Psoas muscle (tissue), 7 donors: ENCODE measurements at regions not wholly inside any gene's neighbourhood (a gene's known extent, or its start where the extent isn't known, plus 50 kb on each side); places are given as distances from the start of the nearest gene placed in this dataset.

Experiments used
- ATAC-seq, 4 donors: fragments of 200-7000 bp; cut with Tn5 transposase; one replicate each; pipeline ENCODE4 v1.9.1; 2020; ENCODE audit warnings: moderate library complexity in 3 of 4, mild to moderate bottlenecking in 2 of 4
- DNase-seq, 2 donors: peaks; one replicate each; pipeline ENCODE4 v3.0.0-alpha.2; 2020
- H3K27ac ChIP-seq: fragments of 200-600 bp; one replicate; pipeline ENCODE4 v1.8.0; 2022
- H3K27me3 ChIP-seq, 3 donors: fragments of 200-600 bp in 1 of 3; one replicate each; pipeline versions ENCODE4 v1.6.1 to v1.8.0; 2013 to 2022; ENCODE audit warnings: low read length in 2 of 3, mild to moderate bottlenecking in 2 of 3, moderate library complexity in 1 of 3; ENCODE audit not compliant: insufficient read depth in 3 of 3
- H3K36me3 ChIP-seq, 2 donors: fragments of 200-600 bp in 1 of 2; one replicate each; pipeline versions ENCODE4 v1.6.1 to v1.8.0; 2013 to 2022; ENCODE audit warnings: low read depth in 1 of 2, mild to moderate bottlenecking in 1 of 2, moderate library complexity in 1 of 2; ENCODE audit not compliant: insufficient read depth in 1 of 2
- H3K4me1 ChIP-seq: fragments of 200-600 bp; one replicate; pipeline ENCODE4 v1.8.0; 2022
- H3K4me3 ChIP-seq: fragments of 200-600 bp; one replicate; pipeline ENCODE4 v1.8.0; 2022; ENCODE audit warnings: mild to moderate bottlenecking
- H3K9me3 ChIP-seq: fragments of 200-600 bp; one replicate; pipeline ENCODE4 v1.8.0; 2022
- WGBS, 3 donors: extraction: QIAGEN DNeasy Blood & Tissue Kit; methylation state at CpG; one replicate each; pipeline versions ENCODE4 v1.1.6 to v1.1.7; 2013; 5-methylcytosine and 5-hydroxymethylcytosine counted together
- intact Hi-C, 2 donors: fragments of 100-400 bp; cut with DNase I; formaldehyde crosslinking; loops; one replicate each; pipeline versions ENCODE4 v1.11.0 to v1.14.2; 2022
- TF ChIP-seq, protein P1 (sequence below): fragments of 200-600 bp; IDR thresholded peaks from one replicate; pipeline ENCODE4 v1.8.0; 2022; ENCODE audit warnings: antibody characterized with exemption
- donor health status: healthy with polysubstance abuse.
- donor health status: DM: no; HTN: no; CAD: no; lungs with moderate emphysema.
- donor health status: Bipolar disorder and iron deficiency.
- donor health status: healthy.
- donor health status: DM: yes; HTN: yes; CAD: no.
- donor health status: DM: no; HTN: no; CAD: no.
- donor health status: DM: yes; HTN: yes; CAD: no.

DNA sequence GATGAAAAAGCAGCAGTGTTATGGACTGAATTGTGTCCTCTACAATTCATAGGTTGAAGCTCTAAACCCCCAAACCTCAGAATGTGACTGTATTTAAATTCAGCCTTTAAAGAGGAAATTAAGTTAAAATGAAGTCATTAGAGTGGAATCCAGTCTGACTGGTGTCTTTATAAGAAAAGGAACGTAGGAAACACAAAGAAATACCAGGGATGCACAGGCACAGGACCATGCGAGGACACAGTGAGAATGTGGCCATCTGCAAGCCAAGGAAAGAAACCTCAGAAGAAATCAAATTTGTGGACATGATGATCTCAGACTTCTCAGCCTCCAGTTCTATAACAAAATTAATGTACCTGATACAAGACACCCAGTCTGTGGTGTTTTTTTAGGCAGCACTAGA is 971.2 kb upstream of the CDH9 start:
- Histone ChIP-seq H3K27ac (no peak overlapping the region), H3K36me3 (no peaks in the 10 kb centered on the region), H3K9me3 (peaks cover 11% of the 10 kb centered on the region), H3K4me1 (no peaks in the 10 kb centered on the region), H3K27me3 (no peaks in the 10 kb centered on the region), H3K4me3 (no peak overlapping the region)
- intact Hi-C loops = no loop called here
- no peak for ATAC-seq
- no peak for DNase-seq
- TF ChIP-seq, protein P1, sequence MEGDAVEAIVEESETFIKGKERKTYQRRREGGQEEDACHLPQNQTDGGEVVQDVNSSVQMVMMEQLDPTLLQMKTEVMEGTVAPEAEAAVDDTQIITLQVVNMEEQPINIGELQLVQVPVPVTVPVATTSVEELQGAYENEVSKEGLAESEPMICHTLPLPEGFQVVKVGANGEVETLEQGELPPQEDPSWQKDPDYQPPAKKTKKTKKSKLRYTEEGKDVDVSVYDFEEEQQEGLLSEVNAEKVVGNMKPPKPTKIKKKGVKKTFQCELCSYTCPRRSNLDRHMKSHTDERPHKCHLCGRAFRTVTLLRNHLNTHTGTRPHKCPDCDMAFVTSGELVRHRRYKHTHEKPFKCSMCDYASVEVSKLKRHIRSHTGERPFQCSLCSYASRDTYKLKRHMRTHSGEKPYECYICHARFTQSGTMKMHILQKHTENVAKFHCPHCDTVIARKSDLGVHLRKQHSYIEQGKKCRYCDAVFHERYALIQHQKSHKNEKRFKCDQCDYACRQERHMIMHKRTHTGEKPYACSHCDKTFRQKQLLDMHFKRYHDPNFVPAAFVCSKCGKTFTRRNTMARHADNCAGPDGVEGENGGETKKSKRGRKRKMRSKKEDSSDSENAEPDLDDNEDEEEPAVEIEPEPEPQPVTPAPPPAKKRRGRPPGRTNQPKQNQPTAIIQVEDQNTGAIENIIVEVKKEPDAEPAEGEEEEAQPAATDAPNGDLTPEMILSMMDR = no peak
- 53 to 63% (median 61%) methylated on average over 2 of the region's 2 CpGs for whole genome bisulfite sequencing, 3 donors

DNA sequence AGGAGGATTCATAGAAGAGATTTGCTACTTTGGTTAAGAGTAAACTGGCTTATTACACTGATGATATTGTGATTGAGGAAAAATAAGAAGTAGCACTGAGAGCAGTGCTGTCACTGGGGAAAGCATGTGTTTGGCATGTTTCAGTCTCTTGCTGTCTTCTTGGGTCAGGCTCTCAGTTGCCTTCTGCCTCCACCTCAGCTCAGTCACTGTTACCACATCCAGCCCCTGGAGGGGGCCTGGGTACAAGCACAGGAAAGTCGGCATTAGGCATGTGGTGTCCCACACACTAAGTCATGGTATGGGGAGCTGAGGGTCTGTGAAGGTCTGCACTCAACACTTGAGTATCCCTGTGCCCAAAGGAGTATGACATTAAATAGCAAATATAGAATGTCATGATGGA is 958.3 kb upstream of the CDH9 start:
- H3K4me3 ChIP-seq = no peak overlapping the region
- WGBS, 3 donors = 0% methylated on average over 1 of the region's 1 CpG
- intact Hi-C loops = no loop called here
- TF ChIP-seq, protein P1 = no peak
- no peak overlapping the region for H3K27ac ChIP-seq
- no peaks in the 10 kb centered on the region for H3K36me3 ChIP-seq
- ATAC-seq (no peak), DNase-seq (no peak)
- H3K27me3 ChIP-seq = no peaks in the 10 kb centered on the region
- H3K9me3 ChIP-seq = no peaks in the 10 kb centered on the region
- no peaks in the 10 kb centered on the region for H3K4me1 ChIP-seq

DNA sequence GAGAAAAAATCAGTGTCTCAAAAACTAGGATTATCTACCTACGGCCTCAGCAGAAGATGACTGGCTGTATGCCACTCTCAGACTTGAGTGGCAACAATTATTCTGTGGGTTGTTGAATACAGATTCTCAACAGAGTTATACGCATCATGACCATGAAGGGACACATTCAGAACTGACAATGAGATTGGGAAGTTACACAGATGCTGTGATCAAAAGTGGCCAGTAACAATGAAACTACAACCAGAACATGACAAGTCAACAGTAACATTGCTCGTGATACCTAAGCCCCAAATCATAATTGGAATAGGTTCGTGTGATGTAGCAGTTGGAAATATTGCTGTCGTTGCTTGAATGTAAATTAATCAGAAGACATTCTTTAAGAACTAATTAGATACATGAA is 957.5 kb upstream of the CDH9 start:
- DNase-seq (no peak), ATAC-seq (no peak)
- Histone ChIP-seq H3K4me3 (no peak overlapping the region), H3K36me3 (no peaks in the 10 kb centered on the region), H3K27ac (no peak overlapping the region), H3K4me1 (no peaks in the 10 kb centered on the region), H3K9me3 (no peaks in the 10 kb centered on the region), H3K27me3 (no peaks in the 10 kb centered on the region)
- TF ChIP-seq, protein P1 = no peak
- 78 to 81% (median 79%) methylated on average over 5 of the region's 5 CpGs for WGBS, 3 donors
- intact Hi-C loops = no loop called here

- Histone ChIP-seq H3K4me1 (no peaks in the 10 kb centered on the region), H3K27ac (no peak overlapping the region), H3K4me3 (no peak overlapping the region), H3K27me3 (no peaks in the 10 kb centered on the region), H3K9me3 (no peaks in the 10 kb centered on the region), H3K36me3 (no peaks in the 10 kb centered on the region)
- no peak for ATAC-seq
- TF ChIP-seq, protein P1 = no peak
- DNase-seq = no peak
- intact Hi-C loops = no loop called here
Measured at GRCh38 chr5:27978322-27978721, 939.9 kb upstream of the CDH9 start.

GRCh38 chr5:27969157-27969556 is 930.8 kb upstream of the CDH9 start:
- H3K4me3 ChIP-seq = no peak overlapping the region
- intact Hi-C loops = no loop called here
- TF ChIP-seq, protein P1 = no peak
- no peaks in the 10 kb centered on the region for H3K27me3 ChIP-seq
- H3K9me3 ChIP-seq = no peaks in the 10 kb centered on the region
- no peak overlapping the region for H3K27ac ChIP-seq
- no peak for ATAC-seq
- H3K4me1 ChIP-seq = no peaks in the 10 kb centered on the region
- DNase-seq = no peak
- H3K36me3 ChIP-seq = no peaks in the 10 kb centered on the region
